H1 (cell line): ENCODE measurements at regions not wholly inside any gene's neighbourhood (a gene's known extent, or its start where the extent isn't known, plus 50 kb on each side); places are given as distances from the start of the nearest gene placed in this dataset.

Experiments used
- CTCF ChIA-PET: fragments of 300-600 bp; sonication (Branson Sonifier 250); formaldehyde crosslinking; loops from one replicate; lab custom pipeline; 2021; ENCODE audit not compliant: partially characterized antibody; lab: Charles Lee
- POLR2A ChIA-PET: fragments of 300-600 bp; sonication (Branson Sonifier 250); formaldehyde crosslinking; loops from one replicate; lab custom pipeline; 2021; ENCODE audit warnings: inconsistent platforms; ENCODE audit not compliant: partially characterized antibody; lab: Charles Lee
- DNase-seq, 2 experiments: peaks; one replicate each; pipeline versions ENCODE4 v3.0.0 to v3.0.0-alpha.2; 2010 to 2022; ENCODE audit warnings: low spot score in 2 of 2, low read depth in 1 of 2, mixed read lengths in 1 of 2
- FAIRE-seq: peaks from 2 replicates; lab custom pipeline; 2011; peaks lifted over from hg19 to GRCh38; lab: Jason Lieb, UNC
- H2AFZ ChIP-seq: 2 replicates; pipeline ENCODE4 v1.8.1; 2012; ENCODE audit warnings: low read length, inconsistent platforms
- H2AK5ac ChIP-seq: 2 replicates; pipeline ENCODE4 v1.6.1; 2013; ENCODE audit warnings: low read depth, low read length
- H2BK120ac ChIP-seq: replicated peaks from 2 replicates; pipeline ENCODE3; 2013; ENCODE audit warnings: low read depth, low read length, inconsistent platforms
- H2BK12ac ChIP-seq: 2 replicates; pipeline ENCODE4 v1.6.1; 2013; ENCODE audit warnings: low read depth, low read length
- H2BK15ac ChIP-seq: 2 replicates; pipeline ENCODE4 v1.6.1; 2013; ENCODE audit warnings: low read length
- H2BK20ac ChIP-seq: 2 replicates; pipeline ENCODE4 v1.6.1; 2013; ENCODE audit warnings: low read length
- H2BK5ac ChIP-seq: 2 replicates; pipeline ENCODE4 v1.6.1; 2013; ENCODE audit warnings: low read depth, low read length
- H3K14ac ChIP-seq: 2 replicates; pipeline ENCODE4 v1.6.1; 2013; ENCODE audit warnings: inconsistent platforms; ENCODE audit not compliant: insufficient read length
- H3K18ac ChIP-seq: 2 replicates; pipeline ENCODE4 v1.6.1; 2013; ENCODE audit warnings: low read length; ENCODE audit errors: extremely low read depth
- H3K23ac ChIP-seq: 2 replicates; pipeline ENCODE4 v1.6.1; 2013; ENCODE audit warnings: inconsistent platforms; ENCODE audit not compliant: insufficient read length
- H3K23me2 ChIP-seq: 2 replicates; pipeline ENCODE4 v1.6.1; 2013; ENCODE audit warnings: low read depth, low read length
- H3K27ac ChIP-seq: 2 replicates; pipeline ENCODE4 v1.6.1; 2011; ENCODE audit warnings: low read depth, low read length, inconsistent platforms
- H3K27me3 ChIP-seq, 4 experiments: replicated peaks in 1 of 4; 1 replicate in 1 of 4; 2 replicates in 3 of 4; pipeline versions ENCODE4 v1.6.1 to v1.8.1; 2011 to 2013; ENCODE audit warnings: low read length in 3 of 4, mild to moderate bottlenecking in 3 of 4, inconsistent platforms in 2 of 4, mixed read lengths in 2 of 4, moderate library complexity in 1 of 4; ENCODE audit not compliant: control insufficient read depth in 3 of 4, insufficient read depth in 3 of 4; ENCODE audit errors: extremely low read depth in 1 of 4
- H3K36me3 ChIP-seq, 4 experiments: 2 replicates each; pipeline versions ENCODE4 v1.6.1 to v1.8.1; 2011 to 2013; ENCODE audit warnings: mild to moderate bottlenecking in 4 of 4, low read length in 3 of 4, moderate library complexity in 2 of 4, control low read depth in 1 of 4, inconsistent platforms in 1 of 4; ENCODE audit not compliant: insufficient read depth in 4 of 4, control insufficient read depth in 2 of 4
- H3K4ac ChIP-seq: replicated peaks from 2 replicates; pipeline ENCODE3; 2013; ENCODE audit warnings: low read length, low read depth, mixed read lengths, inconsistent platforms; ENCODE audit not compliant: insufficient read length
- H3K4me1 ChIP-seq, 4 experiments: replicated peaks in 1 of 4; 1 replicate in 1 of 4; 2 replicates in 3 of 4; pipeline versions ENCODE4 v1.6.1 to v1.8.1; 2011 to 2013; ENCODE audit warnings: low read length in 3 of 4, inconsistent platforms in 2 of 4, mixed read lengths in 1 of 4; ENCODE audit not compliant: insufficient read depth in 4 of 4, control insufficient read depth in 3 of 4
- H3K4me2 ChIP-seq, 2 experiments: 2 replicates each; pipeline versions ENCODE4 v1.6.1 to v1.8.1; 2011 to 2013; ENCODE audit warnings: low read depth in 2 of 2, low read length in 2 of 2, control low read depth in 1 of 2, inconsistent platforms in 1 of 2, mild to moderate bottlenecking in 1 of 2; ENCODE audit not compliant: insufficient read depth in 1 of 2
- H3K4me3 ChIP-seq, 4 experiments: fragments of 200-600, 300-600 bp in 1 of 4; sonication (generic), shearing (Covaris generic), sonication (Bioruptor Twin) in 1 of 4; 2 replicates each; pipeline versions ENCODE4 v1.5.1 to v1.8.1; 2011 to 2016; ENCODE audit warnings: low read length in 4 of 4, low read depth in 3 of 4, control low read depth in 2 of 4, inconsistent platforms in 2 of 4, mild to moderate bottlenecking in 2 of 4, mixed read lengths in 1 of 4, moderate library complexity in 1 of 4; ENCODE audit not compliant: insufficient read depth in 2 of 4; ENCODE audit errors: extremely low read depth in 1 of 4
- H3K56ac ChIP-seq: replicated peaks from 2 replicates; pipeline ENCODE3; 2013; ENCODE audit warnings: low read depth, mild to moderate bottlenecking, mixed read lengths, low read length, inconsistent platforms; ENCODE audit not compliant: insufficient read length
- H3K79me1 ChIP-seq: 2 replicates; pipeline ENCODE4 v1.6.1; 2013; ENCODE audit warnings: low read depth, low read length, control low read depth
- H3K79me2 ChIP-seq, 2 experiments: 2 replicates each; pipeline versions ENCODE4 v1.6.1 to v1.8.1; 2012 to 2013; ENCODE audit warnings: low read length in 2 of 2, mild to moderate bottlenecking in 2 of 2, inconsistent platforms in 1 of 2; ENCODE audit not compliant: insufficient read depth in 2 of 2, control insufficient read depth in 1 of 2
- H3K9ac ChIP-seq, 4 experiments: replicated peaks in 1 of 4; 1 replicate in 1 of 4; 2 replicates in 3 of 4; pipeline versions ENCODE4 v1.6.1 to v1.8.1; 2011 to 2013; ENCODE audit warnings: low read depth in 3 of 4, low read length in 3 of 4, control low read depth in 2 of 4, mild to moderate bottlenecking in 2 of 4, moderate library complexity in 2 of 4, inconsistent platforms in 1 of 4; ENCODE audit errors: extremely low read depth in 1 of 4
- H3K9me3 ChIP-seq, 2 experiments: 2 replicates each; pipeline versions ENCODE4 v1.6.1 to v1.8.1; 2012 to 2013; ENCODE audit warnings: mild to moderate bottlenecking in 2 of 2, moderate library complexity in 2 of 2, control low read depth in 1 of 2, inconsistent platforms in 1 of 2, low read depth in 1 of 2, low read length in 1 of 2, mixed read lengths in 1 of 2; ENCODE audit not compliant: insufficient read depth in 2 of 2
- H4K20me1 ChIP-seq, 2 experiments: replicated peaks in 1 of 2; 2 replicates each; pipeline versions ENCODE3 to v1.8.1; 2011 to 2013; ENCODE audit warnings: inconsistent platforms in 2 of 2, low read length in 2 of 2, mild to moderate bottlenecking in 1 of 2; ENCODE audit not compliant: insufficient read depth in 2 of 2, control insufficient read depth in 1 of 2
- H4K5ac ChIP-seq: 2 replicates; pipeline ENCODE4 v1.6.1; 2013; ENCODE audit warnings: low read length, low read depth, mixed read lengths, inconsistent platforms; ENCODE audit not compliant: insufficient read length
- H4K8ac ChIP-seq: 2 replicates; pipeline ENCODE4 v1.8.0; 2013; ENCODE audit warnings: mild to moderate bottlenecking, moderate library complexity, low read length, inconsistent platforms; ENCODE audit not compliant: insufficient read depth; ENCODE audit errors: extremely low read depth
- H4K91ac ChIP-seq: replicated peaks from 2 replicates; pipeline ENCODE3; 2013; ENCODE audit warnings: low read length, mixed read lengths, inconsistent platforms; ENCODE audit not compliant: insufficient read length
- GABPA ChIP-seq: IDR thresholded peaks from 2 replicates; pipeline ENCODE4 v1.6.1; 2011; ENCODE audit warnings: mild to moderate bottlenecking, low read length, moderate library complexity, borderline replicate concordance; ENCODE audit not compliant: insufficient read depth
- TEAD4 ChIP-seq: IDR thresholded peaks from 2 replicates; pipeline ENCODE4 v1.6.1; 2012; ENCODE audit warnings: low read depth, low read length, inconsistent platforms, mixed read lengths
- WGBS, 2 experiments: shearing (Covaris generic) in 1 of 2; methylation state at CpG; one replicate each; pipeline versions ENCODE4 v1.1.6 to v1.1.7; 2013 to 2015; ENCODE audit warnings: low lambda C conversion rate in 2 of 2, mixed read lengths in 2 of 2, inconsistent platforms in 1 of 2, low coverage in 1 of 2, missing lambda C conversion rate in 1 of 2; ENCODE audit not compliant: insufficient replicate concordance in 2 of 2, insufficient coverage in 1 of 2, insufficient read length in 1 of 2; ENCODE audit errors: extremely low coverage in 1 of 2, missing lambda C conversion rate in 1 of 2; 5-methylcytosine and 5-hydroxymethylcytosine counted together

GRCh38 chr6:10098756-10099528 lies 315.9 kb downstream of the TFAP2A start:
- no peaks in the 10 kb centered on the region for H3K36me3 ChIP-seq
- peaks cover 0 to 6% (median 0%) of the 10 kb centered on the region in 4 experiments; a peak in 2 of 7 replicates for H3K4me1 ChIP-seq
- no peak for FAIRE-seq
- 88% methylated on average over 27 of the region's 27 CpGs; no CpG with 5 or more reads in 1 of the 2 experiments for WGBS, 2 experiments
- no peak overlapping the region for H2BK15ac ChIP-seq
- no peak overlapping the region for H2AK5ac ChIP-seq
- H3K27ac ChIP-seq: no peak overlapping the region
- H4K8ac ChIP-seq: peak overlapping the region; percentile 81; the same call in 1 of the 2 replicates
- no peak overlapping the region for H4K91ac ChIP-seq
- no peak overlapping the region for H2BK5ac ChIP-seq
- no peak overlapping the region for H3K23ac ChIP-seq
- no peak overlapping the region for H3K56ac ChIP-seq
- H2BK120ac ChIP-seq: no peak overlapping the region
- H2BK12ac ChIP-seq: no peak overlapping the region
- no peaks in the 10 kb centered on the region for H4K20me1 ChIP-seq
- TF ChIP-seq GABPA (no peak), TEAD4 (0 out of 2 replicates have a peak, but pooled peaks have one; percentile 7)
- peak overlapping the region in 1 of 2 experiments; percentile 6; a peak in 1 of 4 replicates for H3K4me2 ChIP-seq
- H3K18ac ChIP-seq: no peak overlapping the region; the same call in 1 of the 2 replicates
- H3K9ac ChIP-seq: no peak overlapping the region
- H3K9me3 ChIP-seq: 0 out of 4 replicates have a peak, but pooled peaks cover 0 to under 1% of the 10 kb centered on the region in 2 experiments
- H3K14ac ChIP-seq: no peak overlapping the region
- H3K79me2 ChIP-seq: no peaks in the 10 kb centered on the region
- ChIA-PET CTCF (interaction anchor here (0.9 kb wide), 1 partner anchor 13 kb away, joined by 4 read pairs; no protein-coding TSS in a partner anchor), POLR2A (no interaction called here)
- DNase-seq: peak in 1 of 2 experiments; percentile 51
- H3K27me3 ChIP-seq: no peaks in the 10 kb centered on the region
- H3K79me1 ChIP-seq: no peaks in the 10 kb centered on the region
- H3K4me3 ChIP-seq: no peak overlapping the region
- no peak overlapping the region for H4K5ac ChIP-seq
- H3K23me2 ChIP-seq: no peaks in the 10 kb centered on the region
- no peak overlapping the region for H2BK20ac ChIP-seq
- peak overlapping the region; percentile 96 for H2AFZ ChIP-seq
- no peak overlapping the region for H3K4ac ChIP-seq
